ENCODE measurements at regions not wholly inside any gene's neighbourhood (a gene's known extent, or its start where the extent isn't known, plus 50 kb on each side); places are given as distances from the start of the nearest gene placed in this dataset.

DNA sequence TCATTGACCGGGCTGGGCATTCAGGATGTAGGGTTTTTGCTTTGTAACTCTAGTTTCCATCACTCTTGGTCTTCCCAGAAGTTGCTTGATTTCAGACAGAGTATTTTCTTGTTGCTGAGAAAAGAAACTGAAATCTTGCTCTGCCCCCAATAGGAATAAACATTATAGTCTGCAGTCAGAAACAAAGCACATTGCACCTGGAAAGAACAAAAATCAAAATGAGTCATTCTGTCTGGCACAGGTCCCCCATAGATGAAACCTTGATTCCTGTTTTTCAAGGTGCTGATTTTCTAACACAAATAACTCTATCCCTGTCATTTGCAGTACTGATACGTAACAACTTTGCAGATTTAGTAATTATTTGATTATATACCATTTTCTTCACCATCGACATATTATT is 232.1 kb downstream of the FBXO4 start:
- dilution Hi-C loops (cut with MboI; ENCODE audit: extremely low pct_ligation_motif_present, low sequenced_read_pairs), result no loop called here
- intact Hi-C loops (cut with micrococcal nuclease), result no loop called here
- H3K4me1 ChIP-seq (ENCODE audit: control insufficient read depth, extremely low read depth, insufficient read depth, low read length), result no peaks in the 10 kb centered on the region

More for the DNA sequence above, 232.1 kb downstream of the FBXO4 start:
- CTCF ChIA-PET, result no interaction called here
- Histone ChIP-seq H4K20me1 (replicated peaks; ENCODE audit: control insufficient read depth, extremely low read depth, insufficient read depth, low read length) (no peaks in the 10 kb centered on the region), H2AFZ (ENCODE audit: low read depth, low read length) (no peak overlapping the region), H3K27me3 (ENCODE audit: control insufficient read depth in 2 of 2, insufficient read depth in 2 of 2, low read length in 2 of 2) (no peaks in the 10 kb centered on the region), H3K4me3 (replicated peaks in 1 of 3; ENCODE audit: insufficient read depth in 1 of 3, low read depth in 1 of 3, low read length in 3 of 3) (no peak overlapping the region), H3K36me3 (ENCODE audit: control insufficient read depth in 2 of 2, extremely low read depth in 1 of 2, insufficient read depth in 2 of 2, low read length in 2 of 2) (no peaks in the 10 kb centered on the region), H3K27ac (ENCODE audit: insufficient read depth, low read depth, low read length) (no peak overlapping the region), H3K79me2 (ENCODE audit: control insufficient read depth, insufficient read depth, low read length) (no peaks in the 10 kb centered on the region), H3K9me3 (replicated peaks; ENCODE audit: control insufficient read depth, insufficient read depth, low read length) (no peaks in the 10 kb centered on the region), H3K4me2 (ENCODE audit: insufficient read depth, low read length) (no peak overlapping the region), H3K9ac (replicated peaks; ENCODE audit: extremely low read depth, insufficient read depth, low read length) (no peak overlapping the region), H3K9me1 (replicated peaks; ENCODE audit: control insufficient read depth, extremely low read depth, insufficient read depth, low read length) (no peaks in the 10 kb centered on the region)
- no TSS peak for BruUV-seq (replicated peaks)
- POLR2A ChIA-PET, result no interaction called here
- DNase-seq (ENCODE audit: low read depth, low spot score), result no peak
- no peak for FAIRE-seq
- TF ChIP-seq FOS (IDR thresholded peaks at IDR 0.05; ENCODE audit: borderline replicate concordance, insufficient read depth, low read length), result no peak
- TF ChIP-seq, protein P1, sequence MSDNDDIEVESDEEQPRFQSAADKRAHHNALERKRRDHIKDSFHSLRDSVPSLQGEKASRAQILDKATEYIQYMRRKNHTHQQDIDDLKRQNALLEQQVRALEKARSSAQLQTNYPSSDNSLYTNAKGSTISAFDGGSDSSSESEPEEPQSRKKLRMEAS (IDR thresholded peaks at IDR 0.05; ENCODE audit: insufficient read depth, insufficient read length), result no peak
- TF ChIP-seq, protein P2, sequence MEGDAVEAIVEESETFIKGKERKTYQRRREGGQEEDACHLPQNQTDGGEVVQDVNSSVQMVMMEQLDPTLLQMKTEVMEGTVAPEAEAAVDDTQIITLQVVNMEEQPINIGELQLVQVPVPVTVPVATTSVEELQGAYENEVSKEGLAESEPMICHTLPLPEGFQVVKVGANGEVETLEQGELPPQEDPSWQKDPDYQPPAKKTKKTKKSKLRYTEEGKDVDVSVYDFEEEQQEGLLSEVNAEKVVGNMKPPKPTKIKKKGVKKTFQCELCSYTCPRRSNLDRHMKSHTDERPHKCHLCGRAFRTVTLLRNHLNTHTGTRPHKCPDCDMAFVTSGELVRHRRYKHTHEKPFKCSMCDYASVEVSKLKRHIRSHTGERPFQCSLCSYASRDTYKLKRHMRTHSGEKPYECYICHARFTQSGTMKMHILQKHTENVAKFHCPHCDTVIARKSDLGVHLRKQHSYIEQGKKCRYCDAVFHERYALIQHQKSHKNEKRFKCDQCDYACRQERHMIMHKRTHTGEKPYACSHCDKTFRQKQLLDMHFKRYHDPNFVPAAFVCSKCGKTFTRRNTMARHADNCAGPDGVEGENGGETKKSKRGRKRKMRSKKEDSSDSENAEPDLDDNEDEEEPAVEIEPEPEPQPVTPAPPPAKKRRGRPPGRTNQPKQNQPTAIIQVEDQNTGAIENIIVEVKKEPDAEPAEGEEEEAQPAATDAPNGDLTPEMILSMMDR (IDR thresholded peaks at IDR 0.05; ENCODE audit: extremely low read depth in 1 of 2, insufficient read depth in 1 of 2, low read depth in 1 of 2, low read length in 2 of 2), result no peak
- TF ChIP-seq POLR2AphosphoS5 (IDR thresholded peaks at IDR 0.05; ENCODE audit: insufficient read depth, low read depth, low read length), result no peak
- TF ChIP-seq MYC (IDR thresholded peaks at IDR 0.05; ENCODE audit: low read depth, low read length), result no peak
- no peak for TF ChIP-seq EZH2 (IDR thresholded peaks at IDR 0.05; ENCODE audit: borderline replicate concordance, low read depth, low read length, severe bottlenecking)
- TF ChIP-seq GATA2 (IDR thresholded peaks at IDR 0.05; ENCODE audit: insufficient read depth, insufficient read length, low read depth, low read length), result no peak
- TF ChIP-seq POLR2A (IDR thresholded peaks at IDR 0.05; ENCODE audit: low read depth, low read length), result no peak
- TF ChIP-seq JUN (IDR thresholded peaks at IDR 0.05; ENCODE audit: borderline replicate concordance, insufficient read depth, insufficient read length, low read depth), result no peak

Measured in endothelial cell of umbilical vein (primary cell).